Left kidney (tissue), 1 donor: ENCODE measurements at regions not wholly inside any gene's neighbourhood (a gene's known extent, or its start where the extent isn't known, plus 50 kb on each side); places are given as distances from the start of the nearest gene placed in this dataset.
"Not testable (repeated sequence)": the region's sequence is repeated elsewhere in the genome, so short reads cannot be mapped to it uniquely, and the experiment has no call there.

Experiments
- DNase-seq: peaks from one replicate; pipeline ENCODE4 v3.0.0-alpha.2; 2013

GRCh38 chr12:67082221-67082620, 186.9 kb upstream of the CAND1 start:
- no peak for DNase-seq

- no peak for DNase-seq
Measured at GRCh38 chr12:67085699-67086098, 183.5 kb upstream of the CAND1 start.

- no peak for DNase-seq
Measured at GRCh38 chr12:67086116-67086515, 183.0 kb upstream of the CAND1 start.

- no peak for DNase-seq
Measured at GRCh38 chr12:67088401-67089118, 180.6 kb upstream of the CAND1 start.

- no peak for DNase-seq
Measured at GRCh38 chr12:67091204-67091603, 178.0 kb upstream of the CAND1 start.

GRCh38 chr12:67091678-67092077, 177.5 kb upstream of the CAND1 start:
- DNase-seq = no peak

GRCh38 chr12:67092934-67093333, 176.2 kb upstream of the CAND1 start:
- not testable (repeated sequence) for DNase-seq

- DNase-seq = no peak
Measured at GRCh38 chr12:67096533-67097318, 172.4 kb upstream of the CAND1 start.

- DNase-seq = no peak
Measured at GRCh38 chr12:67099858-67100257, 169.3 kb upstream of the CAND1 start.

GRCh38 chr12:67103521-67103920, 165.6 kb upstream of the CAND1 start:
- no peak for DNase-seq

GRCh38 chr12:67107235-67107634, 161.9 kb upstream of the CAND1 start:
- no peak for DNase-seq

GRCh38 chr12:67107751-67108269, 161.3 kb upstream of the CAND1 start:
- DNase-seq = no peak

- not testable (repeated sequence) for DNase-seq
Measured at GRCh38 chr12:67110345-67110744, 158.8 kb upstream of the CAND1 start.

- DNase-seq = no peak
Measured at GRCh38 chr12:67111182-67111581, 158.0 kb upstream of the CAND1 start.

GRCh38 chr12:67112586-67112985, 156.6 kb upstream of the CAND1 start:
- DNase-seq = no peak

- no peak for DNase-seq
Measured at GRCh38 chr12:67116134-67116533, 153.0 kb upstream of the CAND1 start.

GRCh38 chr12:67122584-67122983, 146.6 kb upstream of the CAND1 start:
- DNase-seq = no peak

- DNase-seq = no peak
Measured at GRCh38 chr12:67137256-67137655, 131.9 kb upstream of the CAND1 start.

- no peak for DNase-seq
Measured at GRCh38 chr12:67141296-67142018, 127.7 kb upstream of the CAND1 start.

- no peak for DNase-seq
Measured at GRCh38 chr12:67145692-67146091, 123.5 kb upstream of the CAND1 start.

GRCh38 chr12:67147030-67147429, 122.1 kb upstream of the CAND1 start:
- no peak for DNase-seq

- no peak for DNase-seq
Measured at GRCh38 chr12:67147447-67147846, 121.7 kb upstream of the CAND1 start.

- no peak for DNase-seq
Measured at GRCh38 chr12:67148265-67148664, 120.9 kb upstream of the CAND1 start.
